Smooth muscle cell (in vitro differentiated cells): ENCODE measurements at regions not wholly inside any gene's neighbourhood (a gene's known extent, or its start where the extent isn't known, plus 50 kb on each side); places are given as distances from the start of the nearest gene placed in this dataset.
"Not testable (repeated sequence)": the region's sequence is repeated elsewhere in the genome, so short reads cannot be mapped to it uniquely, and the experiment has no call there.

Source experiments
- DNase-seq: peaks from one replicate; lab custom pipeline; 2025; ENCODE audit not compliant: unreplicated experiment; lab: John Stamatoyannopoulos, UW
- H2AFZ ChIP-seq: fragments of 200-600 bp; sonication (generic); 2 replicates; pipeline ENCODE4 v1.6.0; 2016; ENCODE audit warnings: antibody characterized with exemption, low read depth, mild to moderate bottlenecking
- H3F3A ChIP-seq: fragments of 200-600 bp; sonication (generic); 2 replicates; pipeline ENCODE4 v1.6.0; 2017; ENCODE audit warnings: antibody characterized with exemption, low read depth
- H3K27ac ChIP-seq: fragments of 200-600 bp; sonication (generic); 2 replicates; pipeline ENCODE4 v1.5.1; 2016; ENCODE audit warnings: low read depth, mild to moderate bottlenecking
- H3K27me3 ChIP-seq: fragments of 200-600 bp; sonication (generic); 2 replicates; pipeline ENCODE4 v1.6.1; 2016; ENCODE audit warnings: low read depth, mild to moderate bottlenecking
- H3K36me3 ChIP-seq: fragments of 200-600 bp; sonication (generic); 2 replicates; pipeline ENCODE4 v1.5.1; 2016; ENCODE audit warnings: low read depth
- H3K4me1 ChIP-seq: fragments of 200-600 bp; sonication (generic); 2 replicates; pipeline ENCODE4 v1.5.1; 2016; ENCODE audit warnings: low read depth
- H3K4me2 ChIP-seq: fragments of 200-600 bp; sonication (generic); 2 replicates; pipeline ENCODE4 v1.6.0; 2016; ENCODE audit warnings: mild to moderate bottlenecking
- H3K4me3 ChIP-seq: fragments of 200-600 bp; sonication (generic); 2 replicates; pipeline ENCODE4 v1.5.1; 2016; ENCODE audit warnings: mild to moderate bottlenecking
- H3K79me2 ChIP-seq: fragments of 200-600 bp; sonication (generic); 2 replicates; pipeline ENCODE4 v1.6.0; 2016; ENCODE audit warnings: low read depth, mild to moderate bottlenecking
- H3K9ac ChIP-seq: fragments of 200-600 bp; sonication (generic); 2 replicates; pipeline ENCODE4 v1.6.0; 2016; ENCODE audit warnings: low read depth
- H3K9me3 ChIP-seq: fragments of 200-600 bp; sonication (generic); replicated peaks from 2 replicates; pipeline ENCODE4 v1.5.1; 2016; ENCODE audit warnings: low read depth
- H4K20me1 ChIP-seq: fragments of 200-600 bp; sonication (generic); 2 replicates; pipeline ENCODE4 v1.6.0; 2016; ENCODE audit warnings: low read depth
- CTCF ChIP-seq: fragments of 200-600 bp; sonication (generic); IDR thresholded peaks from 2 replicates; pipeline ENCODE4 v1.5.1; 2017; ENCODE audit warnings: borderline replicate concordance, mild to moderate bottlenecking, antibody characterized with exemption; ENCODE audit not compliant: insufficient read depth, poor library complexity, severe bottlenecking
- WGBS: methylation state at CpG from one replicate; pipeline ENCODE4 v1.1.7; 2016; ENCODE audit warnings: low lambda C conversion rate; 5-methylcytosine and 5-hydroxymethylcytosine counted together

GRCh38 chr10:33860552-33860951 is 526.1 kb upstream of the NRP1 start:
- H2AFZ ChIP-seq = peak overlapping the region; percentile 75
- H4K20me1 ChIP-seq = no peaks in the 10 kb centered on the region
- H3F3A ChIP-seq = no peaks in the 10 kb centered on the region
- WGBS = 98% methylated on average over 3 of the region's 3 CpGs
- H3K4me3 ChIP-seq = no peak overlapping the region
- no peak for DNase-seq
- H3K27me3 ChIP-seq = no peaks in the 10 kb centered on the region
- H3K4me1 ChIP-seq = no peaks in the 10 kb centered on the region
- H3K4me2 ChIP-seq = peak overlapping the region; percentile 53
- no peak overlapping the region for H3K9ac ChIP-seq
- no peaks in the 10 kb centered on the region for H3K9me3 ChIP-seq
- H3K36me3 ChIP-seq = no peaks in the 10 kb centered on the region
- H3K79me2 ChIP-seq = no peaks in the 10 kb centered on the region
- TF ChIP-seq CTCF = no peak
- no peak overlapping the region for H3K27ac ChIP-seq

GRCh38 chr10:33859319-33860022 is 525.0 kb upstream of the NRP1 start:
- no peak for TF ChIP-seq CTCF
- Histone ChIP-seq H3K79me2 (no peaks in the 10 kb centered on the region), H3K27ac (no peak overlapping the region), H3K36me3 (no peaks in the 10 kb centered on the region), H3K4me1 (no peaks in the 10 kb centered on the region), H3K9ac (no peak overlapping the region), H3K27me3 (no peaks in the 10 kb centered on the region), H3K4me3 (no peak overlapping the region), H4K20me1 (no peaks in the 10 kb centered on the region), H3K9me3 (no peaks in the 10 kb centered on the region), H2AFZ (no peak overlapping the region), H3K4me2 (no peak overlapping the region), H3F3A (no peaks in the 10 kb centered on the region)
- DNase-seq = no peak
- WGBS = 95% methylated on average over 6 of the region's 6 CpGs

GRCh38 chr10:33858326-33858725 is 523.9 kb upstream of the NRP1 start:
- H3F3A ChIP-seq = no peaks in the 10 kb centered on the region
- no peak overlapping the region for H3K9ac ChIP-seq
- no peaks in the 10 kb centered on the region for H3K36me3 ChIP-seq
- 89% methylated on average over 4 of the region's 4 CpGs for WGBS
- no peaks in the 10 kb centered on the region for H4K20me1 ChIP-seq
- no peak for DNase-seq
- no peaks in the 10 kb centered on the region for H3K9me3 ChIP-seq
- H3K27ac ChIP-seq = no peak overlapping the region
- no peak overlapping the region for H3K4me3 ChIP-seq
- no peaks in the 10 kb centered on the region for H3K79me2 ChIP-seq
- H3K27me3 ChIP-seq = no peaks in the 10 kb centered on the region
- no peak overlapping the region for H3K4me2 ChIP-seq
- no peak overlapping the region for H2AFZ ChIP-seq
- TF ChIP-seq CTCF = no peak
- H3K4me1 ChIP-seq = no peaks in the 10 kb centered on the region

GRCh38 chr10:33853221-33853620 is 518.8 kb upstream of the NRP1 start:
- H3K4me2 ChIP-seq, H3K9me3 ChIP-seq, DNase-seq, H3K79me2 ChIP-seq, H3F3A ChIP-seq, H3K4me3 ChIP-seq, H4K20me1 ChIP-seq, H3K27me3 ChIP-seq, H3K36me3 ChIP-seq, H3K4me1 ChIP-seq, H3K27ac ChIP-seq, H2AFZ ChIP-seq, H3K9ac ChIP-seq: not testable (repeated sequence)
- 89% methylated on average over 7 of the region's 7 CpGs for WGBS
